ENCODE measurements at regions not wholly inside any gene's neighbourhood (a gene's known extent, or its start where the extent isn't known, plus 50 kb on each side); places are given as distances from the start of the nearest gene placed in this dataset.

GRCh38 chr4:181968371-181968770, 274.8 kb upstream of the TENM3 start:
- Histone ChIP-seq H3K36me3 (no peaks in the 10 kb centered on the region), H3K4me3 (no peak overlapping the region), H3K27me3 (replicated peaks in 1 of 7) (no peaks in the 10 kb centered on the region), H3K9me3 (no peaks in the 10 kb centered on the region), H3K27ac (no peak overlapping the region), H3K4me1 (no peaks in the 10 kb centered on the region)
- intact Hi-C loops (cut with DNase I; ENCODE audit: low total_unique reads): no loop called here
- 83 to 88% (median 86%) methylated on average over 6 of the region's 6 CpGs for WGBS, 5 donors
- no peak for DNase-seq
- TF ChIP-seq POLR2A (IDR thresholded peaks at IDR 0.05): no peak
- no peak for TF ChIP-seq POLR2AphosphoS5 (IDR thresholded peaks at IDR 0.05)

- peaks cover 0 to 8% (median 2%) of the 10 kb centered on the region in 8 donors for H3K9me3 ChIP-seq
- no peaks in the 10 kb centered on the region for H3K36me3 ChIP-seq
- no peaks in the 10 kb centered on the region for H3K27me3 ChIP-seq (replicated peaks in 1 of 7)
- no peak for TF ChIP-seq POLR2A (IDR thresholded peaks at IDR 0.05)
- TF ChIP-seq POLR2AphosphoS5 (IDR thresholded peaks at IDR 0.05): no peak
- TF ChIP-seq CTCF (IDR thresholded peaks at IDR 0.05 in 8 of 11, conservative IDR thresholded peaks at IDR 0.05 in 3 of 11): no peak
- no peak for DNase-seq
- intact Hi-C loops (cut with DNase I; ENCODE audit: low total_unique reads): no loop called here
- no peaks in the 10 kb centered on the region for H3K4me1 ChIP-seq
- WGBS, 5 donors: 85 to 95% (median 89%) methylated on average over 5 of the region's 5 CpGs
- H3K4me3 ChIP-seq: no peak overlapping the region
- H3K27ac ChIP-seq: no peak overlapping the region
These were observed 274.1 kb upstream of the TENM3 start for GRCh38 chr4:181969151-181969550.

GRCh38 chr4:181970366-181970765, 272.8 kb upstream of the TENM3 start:
- Histone ChIP-seq H3K36me3 (no peaks in the 10 kb centered on the region), H3K9me3 (peaks cover 0 to 9% (median 5%) of the 10 kb centered on the region in 8 donors), H3K4me3 (no peak overlapping the region), H3K27me3 (replicated peaks in 1 of 7) (no peaks in the 10 kb centered on the region), H3K27ac (no peak overlapping the region), H3K4me1 (no peaks in the 10 kb centered on the region)
- TF ChIP-seq POLR2AphosphoS5 (IDR thresholded peaks at IDR 0.05): no peak
- TF ChIP-seq CTCF (IDR thresholded peaks at IDR 0.05 in 8 of 11, conservative IDR thresholded peaks at IDR 0.05 in 3 of 11): no peak
- no peak for TF ChIP-seq POLR2A (IDR thresholded peaks at IDR 0.05)
- no peak for DNase-seq
- 51 to 67% (median 57%) methylated on average over 4 of the region's 4 CpGs for WGBS, 5 donors
- intact Hi-C loops (cut with DNase I; ENCODE audit: low total_unique reads): no loop called here

GRCh38 chr4:181971411-181971810, 271.8 kb upstream of the TENM3 start:
- DNase-seq: no peak
- Histone ChIP-seq H3K27me3 (replicated peaks in 1 of 7) (no peaks in the 10 kb centered on the region), H3K4me1 (no peaks in the 10 kb centered on the region), H3K4me3 (peak overlapping the region in 2 of 8 donors; percentile 11 to 40), H3K36me3 (no peaks in the 10 kb centered on the region), H3K9me3 (peaks cover 0 to 9% (median 5%) of the 10 kb centered on the region in 8 donors), H3K27ac (no peak overlapping the region)
- intact Hi-C loops (cut with DNase I; ENCODE audit: low total_unique reads): no loop called here
- 42 to 53% (median 45%) methylated on average over 4 of the region's 4 CpGs for whole genome bisulfite sequencing, 5 donors
- no peak for TF ChIP-seq POLR2AphosphoS5 (IDR thresholded peaks at IDR 0.05)
- no peak for TF ChIP-seq POLR2A (IDR thresholded peaks at IDR 0.05)
- no peak for TF ChIP-seq CTCF (IDR thresholded peaks at IDR 0.05 in 8 of 11, conservative IDR thresholded peaks at IDR 0.05 in 3 of 11)

GRCh38 chr4:181971973-181972372, 271.2 kb upstream of the TENM3 start:
- no peak for DNase-seq
- intact Hi-C loops (cut with DNase I; ENCODE audit: low total_unique reads): no loop called here
- Histone ChIP-seq H3K4me1 (no peaks in the 10 kb centered on the region), H3K4me3 (no peak overlapping the region), H3K36me3 (no peaks in the 10 kb centered on the region), H3K9me3 (peaks cover 0 to 9% (median 5%) of the 10 kb centered on the region in 8 donors), H3K27ac (no peak overlapping the region), H3K27me3 (replicated peaks in 1 of 7) (no peaks in the 10 kb centered on the region)
- TF ChIP-seq CTCF (IDR thresholded peaks at IDR 0.05 in 8 of 11, conservative IDR thresholded peaks at IDR 0.05 in 3 of 11) (no peak), POLR2A (IDR thresholded peaks at IDR 0.05) (no peak), POLR2AphosphoS5 (IDR thresholded peaks at IDR 0.05) (no peak)
- 71 to 80% (median 77%) methylated on average over 3 of the region's 3 CpGs for WGBS, 5 donors
